ENCODE measurements at regions not wholly inside any gene's neighbourhood (a gene's known extent, or its start where the extent isn't known, plus 50 kb on each side); places are given as distances from the start of the nearest gene placed in this dataset.

DNA sequence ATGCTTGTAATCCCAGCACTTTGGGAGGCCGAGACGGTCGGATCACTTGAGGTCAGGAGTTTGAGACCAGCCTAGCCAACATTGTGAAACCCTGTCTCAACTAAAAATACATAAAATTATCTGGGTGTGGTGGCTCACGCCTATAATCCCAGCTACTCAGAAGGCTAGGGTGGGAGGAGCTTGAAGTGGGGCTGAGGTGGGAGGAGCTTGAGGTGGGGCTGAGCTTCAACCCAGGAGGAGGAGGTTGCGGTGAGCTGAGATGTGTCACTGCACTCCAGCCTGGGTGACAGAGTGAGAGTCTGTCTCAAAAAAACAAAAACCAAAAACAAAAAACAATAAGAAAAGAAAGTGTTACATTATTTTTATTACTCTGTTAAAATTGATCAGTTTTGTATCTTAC is 1164.4 kb upstream of the IGFBP7 start:
- no peak for TF ChIP-seq CTCF (IDR thresholded peaks at IDR 0.05)
- TF ChIP-seq POLR2A (IDR thresholded peaks at IDR 0.05): no peak
